ENCODE measurements at regions not wholly inside any gene's neighbourhood (a gene's known extent, or its start where the extent isn't known, plus 50 kb on each side); places are given as distances from the start of the nearest gene placed in this dataset.

- no peaks in the 10 kb centered on the region for H3K36me3 ChIP-seq (ENCODE audit: insufficient read depth, insufficient read length, low read length)
- H3K9ac ChIP-seq (ENCODE audit: insufficient read length, low read depth) = no peak overlapping the region
- no peak overlapping the region for H3K4me3 ChIP-seq (ENCODE audit: insufficient read length, low read depth)
- H3K9me3 ChIP-seq (ENCODE audit: insufficient read depth, low read length) = no peaks in the 10 kb centered on the region; the same call in 1 of the 2 replicates
- H3K4me1 ChIP-seq (ENCODE audit: insufficient read depth, insufficient read length) = no peaks in the 10 kb centered on the region
- no peaks in the 10 kb centered on the region for H3K27me3 ChIP-seq (ENCODE audit: insufficient read depth, insufficient read length)
- DNase-seq (ENCODE audit: low read depth, low spot score) = no peak
- TF ChIP-seq YY1 (IDR thresholded peaks at IDR 0.05; ENCODE audit: insufficient read depth, insufficient read length) (no peak), ZNF274 (IDR thresholded peaks at IDR 0.05; ENCODE audit: low read depth, low read length) (no peak)
Measured at GRCh38 chr3:181344331-181344730, 354.8 kb upstream of the DNAJC19 start.

- no peak overlapping the region for H3K9ac ChIP-seq (ENCODE audit: insufficient read length, low read depth)
- no peaks in the 10 kb centered on the region; the same call in 1 of the 2 replicates for H3K9me3 ChIP-seq (ENCODE audit: insufficient read depth, low read length)
- no peak overlapping the region for H3K4me3 ChIP-seq (ENCODE audit: insufficient read length, low read depth)
- TF ChIP-seq ZNF274 (IDR thresholded peaks at IDR 0.05; ENCODE audit: low read depth, low read length) (no peak), YY1 (IDR thresholded peaks at IDR 0.05; ENCODE audit: insufficient read depth, insufficient read length) (no peak), SUZ12 (IDR thresholded peaks at IDR 0.05; ENCODE audit: extremely low read depth, insufficient read depth, insufficient read length) (no peak)
- H3K36me3 ChIP-seq (ENCODE audit: insufficient read depth, insufficient read length, low read length) = no peaks in the 10 kb centered on the region
- H3K4me1 ChIP-seq (ENCODE audit: insufficient read depth, insufficient read length) = no peaks in the 10 kb centered on the region
- H3K27me3 ChIP-seq (ENCODE audit: insufficient read depth, insufficient read length) = no peaks in the 10 kb centered on the region
- no peak for DNase-seq (ENCODE audit: low read depth, low spot score)
Measured at GRCh38 chr3:181336597-181336996, 347.1 kb upstream of the DNAJC19 start.

- TF ChIP-seq ZNF274 (IDR thresholded peaks at IDR 0.05; ENCODE audit: low read depth, low read length) = no peak
- TF ChIP-seq YY1 (IDR thresholded peaks at IDR 0.05; ENCODE audit: insufficient read depth, insufficient read length) = no peak
- TF ChIP-seq SUZ12 (IDR thresholded peaks at IDR 0.05; ENCODE audit: extremely low read depth, insufficient read depth, insufficient read length) = no peak
- no peak for DNase-seq (ENCODE audit: low read depth, low spot score)
- Histone ChIP-seq H3K27me3 (ENCODE audit: insufficient read depth, insufficient read length) (no peaks in the 10 kb centered on the region), H3K36me3 (ENCODE audit: insufficient read depth, insufficient read length, low read length) (no peaks in the 10 kb centered on the region), H3K4me3 (ENCODE audit: insufficient read length, low read depth) (no peak overlapping the region), H3K9ac (ENCODE audit: insufficient read length, low read depth) (no peak overlapping the region), H3K9me3 (ENCODE audit: insufficient read depth, low read length) (no peaks in the 10 kb centered on the region), H3K4me1 (ENCODE audit: insufficient read depth, insufficient read length) (no peaks in the 10 kb centered on the region)
Measured at GRCh38 chr3:181333394-181333793, 343.9 kb upstream of the DNAJC19 start.

- Histone ChIP-seq H3K4me1 (ENCODE audit: insufficient read depth, insufficient read length) (no peaks in the 10 kb centered on the region), H3K4me3 (ENCODE audit: insufficient read length, low read depth) (no peak overlapping the region), H3K9ac (ENCODE audit: insufficient read length, low read depth) (no peak overlapping the region), H3K9me3 (ENCODE audit: insufficient read depth, low read length) (no peaks in the 10 kb centered on the region), H3K36me3 (ENCODE audit: insufficient read depth, insufficient read length, low read length) (no peaks in the 10 kb centered on the region), H3K27me3 (ENCODE audit: insufficient read depth, insufficient read length) (no peaks in the 10 kb centered on the region)
- no peak for TF ChIP-seq ZNF274 (IDR thresholded peaks at IDR 0.05; ENCODE audit: low read depth, low read length)
- no peak for TF ChIP-seq YY1 (IDR thresholded peaks at IDR 0.05; ENCODE audit: insufficient read depth, insufficient read length)
- TF ChIP-seq SUZ12 (IDR thresholded peaks at IDR 0.05; ENCODE audit: extremely low read depth, insufficient read depth, insufficient read length) = no peak
- no peak for DNase-seq (ENCODE audit: low read depth, low spot score)
Measured at GRCh38 chr3:181330821-181331563, 341.5 kb upstream of the DNAJC19 start.

GRCh38 chr3:181330257-181330656, 340.7 kb upstream of the DNAJC19 start:
- no peak for DNase-seq (ENCODE audit: low read depth, low spot score)
- no peak for TF ChIP-seq ZNF274 (IDR thresholded peaks at IDR 0.05; ENCODE audit: low read depth, low read length)
- Histone ChIP-seq H3K4me3 (ENCODE audit: insufficient read length, low read depth) (no peak overlapping the region), H3K9me3 (ENCODE audit: insufficient read depth, low read length) (no peaks in the 10 kb centered on the region), H3K36me3 (ENCODE audit: insufficient read depth, insufficient read length, low read length) (no peaks in the 10 kb centered on the region), H3K9ac (ENCODE audit: insufficient read length, low read depth) (no peak overlapping the region), H3K4me1 (ENCODE audit: insufficient read depth, insufficient read length) (no peaks in the 10 kb centered on the region), H3K27me3 (ENCODE audit: insufficient read depth, insufficient read length) (no peaks in the 10 kb centered on the region)

GRCh38 chr3:181329024-181329423, 339.5 kb upstream of the DNAJC19 start:
- H3K36me3 ChIP-seq (ENCODE audit: insufficient read depth, insufficient read length, low read length) = no peaks in the 10 kb centered on the region
- TF ChIP-seq YY1 (IDR thresholded peaks at IDR 0.05; ENCODE audit: insufficient read depth, insufficient read length) (no peak), ZNF274 (IDR thresholded peaks at IDR 0.05; ENCODE audit: low read depth, low read length) (no peak), SUZ12 (IDR thresholded peaks at IDR 0.05; ENCODE audit: extremely low read depth, insufficient read depth, insufficient read length) (no peak)
- no peak overlapping the region for H3K4me3 ChIP-seq (ENCODE audit: insufficient read length, low read depth)
- no peaks in the 10 kb centered on the region for H3K27me3 ChIP-seq (ENCODE audit: insufficient read depth, insufficient read length)
- H3K4me1 ChIP-seq (ENCODE audit: insufficient read depth, insufficient read length) = no peaks in the 10 kb centered on the region
- no peaks in the 10 kb centered on the region for H3K9me3 ChIP-seq (ENCODE audit: insufficient read depth, low read length)
- no peak for DNase-seq (ENCODE audit: low read depth, low spot score)
- H3K9ac ChIP-seq (ENCODE audit: insufficient read length, low read depth) = no peak overlapping the region

- Histone ChIP-seq H3K4me1 (ENCODE audit: insufficient read depth, insufficient read length) (no peaks in the 10 kb centered on the region), H3K36me3 (ENCODE audit: insufficient read depth, insufficient read length, low read length) (no peaks in the 10 kb centered on the region), H3K4me3 (ENCODE audit: insufficient read length, low read depth) (no peak overlapping the region), H3K27me3 (ENCODE audit: insufficient read depth, insufficient read length) (no peaks in the 10 kb centered on the region), H3K9me3 (ENCODE audit: insufficient read depth, low read length) (no peaks in the 10 kb centered on the region), H3K9ac (ENCODE audit: insufficient read length, low read depth) (no peak overlapping the region)
- no peak for TF ChIP-seq SUZ12 (IDR thresholded peaks at IDR 0.05; ENCODE audit: extremely low read depth, insufficient read depth, insufficient read length)
- no peak for TF ChIP-seq YY1 (IDR thresholded peaks at IDR 0.05; ENCODE audit: insufficient read depth, insufficient read length)
- TF ChIP-seq ZNF274 (IDR thresholded peaks at IDR 0.05; ENCODE audit: low read depth, low read length) = no peak
- DNase-seq (ENCODE audit: low read depth, low spot score) = no peak
Measured at GRCh38 chr3:181328346-181328745, 338.8 kb upstream of the DNAJC19 start.

Data from NT2/D1 (cell line).